WTC11 (cell line): ENCODE measurements at regions not wholly inside any gene's neighbourhood (a gene's known extent, or its start where the extent isn't known, plus 50 kb on each side); places are given as distances from the start of the nearest gene placed in this dataset.
A peak's percentile ranks its signal among the peaks of the same experiment; 100 is the strongest.
"Not testable (repeated sequence)": the region's sequence is repeated elsewhere in the genome, so short reads cannot be mapped to it uniquely, and the experiment has no call there.

ENCODE experiments used
- ATAC-seq: fragments of 200-7000 bp; cut with Tn5 transposase; 2 replicates; pipeline ENCODE4 v1.10.0; 2021; ENCODE audit warnings: mild to moderate bottlenecking, moderate library complexity
- CTCF ChIA-PET: fragments of 300-600 bp; sonication (Branson Sonifier 250); formaldehyde crosslinking; loops from one replicate; lab custom pipeline; 2021; ENCODE audit warnings: antibody characterized with exemption; lab: Charles Lee
- POLR2A ChIA-PET: fragments of 350-600 bp; sonication (Branson Sonifier 250); formaldehyde crosslinking; loops from one replicate; lab custom pipeline; 2021; ENCODE audit warnings: antibody characterized with exemption; lab: Charles Lee
- DNase-seq: peaks from one replicate; pipeline ENCODE4 v3.0.0; 2021; ENCODE audit warnings: low spot score
- H3K27ac Mint-ChIP-seq: 2 replicates; pipeline ENCODE4 v1.8.0; 2021; ENCODE audit warnings: mixed read lengths
- H3K27me3 Mint-ChIP-seq: 2 replicates; pipeline ENCODE4 v1.8.0; 2021; ENCODE audit warnings: low read depth, mild to moderate bottlenecking, moderate library complexity, mixed read lengths
- H3K36me3 Mint-ChIP-seq: 2 replicates; pipeline ENCODE4 v1.8.0; 2021; ENCODE audit warnings: mixed read lengths
- H3K4me1 Mint-ChIP-seq: 2 replicates; pipeline ENCODE4 v1.8.0; 2022; ENCODE audit warnings: mixed read lengths
- H3K4me3 Mint-ChIP-seq: 2 replicates; pipeline ENCODE4 v1.8.0; 2021; ENCODE audit warnings: mild to moderate bottlenecking, moderate library complexity, mixed read lengths
- H3K9me3 Mint-ChIP-seq: 2 replicates; pipeline ENCODE4 v1.8.0; 2021; ENCODE audit warnings: mixed read lengths
- ZNF138 ChIP-seq: sonication (generic); formaldehyde crosslinking; conservative IDR thresholded peaks from 2 replicates; pipeline ENCODE4 v1.8.1; 2022; ENCODE audit warnings: mild to moderate bottlenecking, moderate library complexity, missing genetic modification reagents
- TF ChIP-seq, protein P1 (sequence below): sonication (generic); formaldehyde crosslinking; IDR thresholded peaks from 2 replicates; pipeline ENCODE4 v1.8.1; 2023; ENCODE audit warnings: mild to moderate bottlenecking, missing genetic modification reagents, borderline replicate concordance
- TF ChIP-seq, protein P2 (sequence below): sonication (generic); formaldehyde crosslinking; IDR thresholded peaks from 2 replicates; pipeline ENCODE4 v1.8.0; 2023; ENCODE audit warnings: missing genetic modification reagents, mild to moderate bottlenecking, borderline replicate concordance

DNA sequence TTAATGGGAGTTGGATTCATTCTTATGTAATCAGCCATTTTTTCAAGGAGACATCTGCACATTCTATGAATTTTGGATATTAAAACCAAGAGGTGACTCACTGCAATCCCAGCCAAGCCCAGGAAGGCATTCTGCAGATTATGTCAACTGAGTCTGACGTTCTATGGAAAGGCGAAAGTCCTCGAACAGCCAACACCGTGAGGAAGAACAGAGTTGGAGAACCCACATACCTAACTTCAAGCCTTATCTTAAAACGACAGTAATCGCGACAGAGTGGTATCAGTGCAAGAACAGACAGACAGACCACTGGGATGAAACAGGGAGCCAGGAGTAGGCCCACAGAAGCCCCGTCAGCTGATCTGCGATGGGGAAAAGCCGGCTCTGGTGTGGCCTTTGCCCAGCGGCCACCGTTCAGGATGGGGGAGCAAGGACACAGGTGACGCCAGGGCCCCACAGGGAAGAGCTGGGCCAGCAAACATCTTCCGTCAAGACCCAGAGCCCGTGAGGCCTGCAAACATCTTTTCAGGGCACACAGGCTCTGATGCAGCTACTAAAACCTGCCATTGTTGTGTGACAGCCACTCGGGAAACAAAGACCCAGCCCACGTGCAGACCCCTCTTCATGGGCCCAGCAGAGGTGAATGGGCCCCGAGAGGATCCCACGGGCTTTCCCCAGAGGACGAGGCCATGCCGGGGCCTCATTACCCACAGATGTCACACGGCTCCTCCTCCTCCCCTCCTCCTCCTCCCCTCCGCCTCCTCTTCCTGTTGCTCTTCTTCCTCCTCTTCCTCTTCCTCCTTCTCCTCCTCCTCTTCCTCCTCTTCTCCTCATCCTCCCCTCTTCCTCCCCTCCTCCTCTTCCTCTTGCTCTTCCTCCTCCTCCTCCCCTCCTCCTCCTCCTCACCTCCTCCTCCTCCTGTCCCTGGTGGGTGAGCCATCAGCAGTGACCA, 277.6 kb downstream of the ADGRD1 start (continued):
- no peak for TF ChIP-seq ZNF138 (CRISPR knock-in tag)
- TF ChIP-seq, all 79 proteins: peak for 0

DNA sequence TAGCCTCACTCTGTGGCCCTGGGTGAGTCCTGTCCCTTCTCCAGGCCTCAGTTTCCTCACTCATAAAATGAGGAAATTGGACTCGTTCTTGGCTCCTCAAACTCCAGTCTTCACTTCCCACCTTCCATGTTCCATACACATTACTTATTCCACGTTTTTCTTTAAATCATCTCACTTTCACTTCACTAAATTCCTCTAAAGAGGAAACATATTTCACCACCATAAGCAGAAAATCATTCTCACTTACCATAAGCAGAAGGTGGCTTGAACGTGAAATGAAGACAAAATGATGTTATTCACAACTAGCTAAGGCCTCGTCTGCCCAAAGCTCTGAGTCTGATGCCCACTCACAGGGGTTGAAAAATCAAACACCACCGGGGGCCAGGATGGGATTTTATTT, 278.3 kb downstream of the ADGRD1 start:
- peak overlapping the region; percentile 16; the same call in 1 of the 2 replicates for H3K27ac Mint-ChIP-seq
- DNase-seq = no peak
- ATAC-seq = no peak
- ChIA-PET POLR2A (interaction anchor here (0.6 kb wide), 1 partner anchor 298 kb away, joined by 7 read pairs; no protein-coding TSS in a partner anchor), CTCF (no interaction called here)
- H3K9me3 Mint-ChIP-seq = peaks cover 18% of the 10 kb centered on the region
- TF ChIP-seq, protein P1, sequence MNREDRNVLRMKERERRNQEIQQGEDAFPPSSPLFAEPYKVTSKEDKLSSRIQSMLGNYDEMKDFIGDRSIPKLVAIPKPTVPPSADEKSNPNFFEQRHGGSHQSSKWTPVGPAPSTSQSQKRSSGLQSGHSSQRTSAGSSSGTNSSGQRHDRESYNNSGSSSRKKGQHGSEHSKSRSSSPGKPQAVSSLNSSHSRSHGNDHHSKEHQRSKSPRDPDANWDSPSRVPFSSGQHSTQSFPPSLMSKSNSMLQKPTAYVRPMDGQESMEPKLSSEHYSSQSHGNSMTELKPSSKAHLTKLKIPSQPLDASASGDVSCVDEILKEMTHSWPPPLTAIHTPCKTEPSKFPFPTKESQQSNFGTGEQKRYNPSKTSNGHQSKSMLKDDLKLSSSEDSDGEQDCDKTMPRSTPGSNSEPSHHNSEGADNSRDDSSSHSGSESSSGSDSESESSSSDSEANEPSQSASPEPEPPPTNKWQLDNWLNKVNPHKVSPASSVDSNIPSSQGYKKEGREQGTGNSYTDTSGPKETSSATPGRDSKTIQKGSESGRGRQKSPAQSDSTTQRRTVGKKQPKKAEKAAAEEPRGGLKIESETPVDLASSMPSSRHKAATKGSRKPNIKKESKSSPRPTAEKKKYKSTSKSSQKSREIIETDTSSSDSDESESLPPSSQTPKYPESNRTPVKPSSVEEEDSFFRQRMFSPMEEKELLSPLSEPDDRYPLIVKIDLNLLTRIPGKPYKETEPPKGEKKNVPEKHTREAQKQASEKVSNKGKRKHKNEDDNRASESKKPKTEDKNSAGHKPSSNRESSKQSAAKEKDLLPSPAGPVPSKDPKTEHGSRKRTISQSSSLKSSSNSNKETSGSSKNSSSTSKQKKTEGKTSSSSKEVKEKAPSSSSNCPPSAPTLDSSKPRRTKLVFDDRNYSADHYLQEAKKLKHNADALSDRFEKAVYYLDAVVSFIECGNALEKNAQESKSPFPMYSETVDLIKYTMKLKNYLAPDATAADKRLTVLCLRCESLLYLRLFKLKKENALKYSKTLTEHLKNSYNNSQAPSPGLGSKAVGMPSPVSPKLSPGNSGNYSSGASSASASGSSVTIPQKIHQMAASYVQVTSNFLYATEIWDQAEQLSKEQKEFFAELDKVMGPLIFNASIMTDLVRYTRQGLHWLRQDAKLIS = no peak
- TF ChIP-seq, protein P2, sequence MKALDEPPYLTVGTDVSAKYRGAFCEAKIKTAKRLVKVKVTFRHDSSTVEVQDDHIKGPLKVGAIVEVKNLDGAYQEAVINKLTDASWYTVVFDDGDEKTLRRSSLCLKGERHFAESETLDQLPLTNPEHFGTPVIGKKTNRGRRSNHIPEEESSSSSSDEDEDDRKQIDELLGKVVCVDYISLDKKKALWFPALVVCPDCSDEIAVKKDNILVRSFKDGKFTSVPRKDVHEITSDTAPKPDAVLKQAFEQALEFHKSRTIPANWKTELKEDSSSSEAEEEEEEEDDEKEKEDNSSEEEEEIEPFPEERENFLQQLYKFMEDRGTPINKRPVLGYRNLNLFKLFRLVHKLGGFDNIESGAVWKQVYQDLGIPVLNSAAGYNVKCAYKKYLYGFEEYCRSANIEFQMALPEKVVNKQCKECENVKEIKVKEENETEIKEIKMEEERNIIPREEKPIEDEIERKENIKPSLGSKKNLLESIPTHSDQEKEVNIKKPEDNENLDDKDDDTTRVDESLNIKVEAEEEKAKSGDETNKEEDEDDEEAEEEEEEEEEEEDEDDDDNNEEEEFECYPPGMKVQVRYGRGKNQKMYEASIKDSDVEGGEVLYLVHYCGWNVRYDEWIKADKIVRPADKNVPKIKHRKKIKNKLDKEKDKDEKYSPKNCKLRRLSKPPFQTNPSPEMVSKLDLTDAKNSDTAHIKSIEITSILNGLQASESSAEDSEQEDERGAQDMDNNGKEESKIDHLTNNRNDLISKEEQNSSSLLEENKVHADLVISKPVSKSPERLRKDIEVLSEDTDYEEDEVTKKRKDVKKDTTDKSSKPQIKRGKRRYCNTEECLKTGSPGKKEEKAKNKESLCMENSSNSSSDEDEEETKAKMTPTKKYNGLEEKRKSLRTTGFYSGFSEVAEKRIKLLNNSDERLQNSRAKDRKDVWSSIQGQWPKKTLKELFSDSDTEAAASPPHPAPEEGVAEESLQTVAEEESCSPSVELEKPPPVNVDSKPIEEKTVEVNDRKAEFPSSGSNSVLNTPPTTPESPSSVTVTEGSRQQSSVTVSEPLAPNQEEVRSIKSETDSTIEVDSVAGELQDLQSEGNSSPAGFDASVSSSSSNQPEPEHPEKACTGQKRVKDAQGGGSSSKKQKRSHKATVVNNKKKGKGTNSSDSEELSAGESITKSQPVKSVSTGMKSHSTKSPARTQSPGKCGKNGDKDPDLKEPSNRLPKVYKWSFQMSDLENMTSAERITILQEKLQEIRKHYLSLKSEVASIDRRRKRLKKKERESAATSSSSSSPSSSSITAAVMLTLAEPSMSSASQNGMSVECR (CRISPR knock-in tag) = no peak
- TF ChIP-seq, all 79 proteins: peak for 0
- Mint-ChIP-seq H3K4me3 (no peak overlapping the region), H3K4me1 (peaks cover 45% of the 10 kb centered on the region), H3K36me3 (peaks cover 11% of the 10 kb centered on the region), H3K27me3 (no peaks in the 10 kb centered on the region; the same call in 1 of the 2 replicates)

GRCh38 chr12:131232872-131233271, 279.2 kb downstream of the ADGRD1 start:
- Mint-ChIP-seq H3K4me1 (peaks cover 50% of the 10 kb centered on the region), H3K9me3 (peaks cover 15% of the 10 kb centered on the region), H3K36me3 (peaks cover 11% of the 10 kb centered on the region)
- H3K27ac Mint-ChIP-seq, ATAC-seq, POLR2A ChIA-PET, CTCF ChIA-PET, H3K27me3 Mint-ChIP-seq, H3K4me3 Mint-ChIP-seq, DNase-seq: not testable (repeated sequence)

- CTCF ChIA-PET, DNase-seq, H3K4me3 Mint-ChIP-seq, H3K27ac Mint-ChIP-seq, H3K27me3 Mint-ChIP-seq, POLR2A ChIA-PET: not testable (repeated sequence)
- H3K9me3 Mint-ChIP-seq = peaks cover 15% of the 10 kb centered on the region
- peaks cover 45% of the 10 kb centered on the region for H3K4me1 Mint-ChIP-seq
- peaks cover 11% of the 10 kb centered on the region for H3K36me3 Mint-ChIP-seq
- ATAC-seq = peak; percentile 3; the same call in 1 of the 2 replicates
Observed at GRCh38 chr12:131233850-131234789, 280.4 kb downstream of the ADGRD1 start.

DNA sequence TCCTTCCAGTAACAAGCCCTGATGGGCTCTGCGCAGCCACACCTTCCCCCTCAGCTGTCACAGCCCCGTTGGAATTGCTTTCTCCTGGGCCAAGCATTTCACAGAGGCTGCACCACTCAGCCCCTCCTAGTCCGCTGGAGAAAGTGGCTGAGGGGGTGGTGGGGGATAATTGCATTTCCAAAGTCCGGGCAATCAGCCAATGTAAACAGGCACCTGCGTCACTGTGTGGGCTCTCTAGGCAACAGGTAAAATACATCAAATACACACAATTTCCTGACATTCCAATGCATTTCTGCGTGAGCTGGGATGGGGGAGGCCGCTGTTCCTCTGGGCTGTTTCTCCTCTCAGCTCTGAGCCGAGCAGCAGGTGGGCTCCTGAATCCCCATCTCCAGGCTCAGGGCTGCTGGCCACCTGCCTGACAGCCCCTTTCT, 281.1 kb downstream of the ADGRD1 start:
- ATAC-seq = peak; percentile 78
- CTCF ChIA-PET, H3K27me3 Mint-ChIP-seq, POLR2A ChIA-PET, H3K4me3 Mint-ChIP-seq, DNase-seq, H3K27ac Mint-ChIP-seq: not testable (repeated sequence)
- peaks cover 15% of the 10 kb centered on the region for H3K9me3 Mint-ChIP-seq
- peaks cover 38% of the 10 kb centered on the region for H3K4me1 Mint-ChIP-seq
- H3K36me3 Mint-ChIP-seq = peaks cover 11% of the 10 kb centered on the region
